ENCODE measurements at regions not wholly inside any gene's neighbourhood (a gene's known extent, or its start where the extent isn't known, plus 50 kb on each side); places are given as distances from the start of the nearest gene placed in this dataset.

- TF ChIP-seq GATA3 (IDR thresholded peaks at IDR 0.05; ENCODE audit: low read depth, low read length), result no peak
- TF ChIP-seq GATA2 (IDR thresholded peaks at IDR 0.05; ENCODE audit: low read depth, low read length), result no peak
Observed at GRCh38 chr10:10791869-10792268, 225.8 kb upstream of the CELF2 start.

- TF ChIP-seq GATA2 (IDR thresholded peaks at IDR 0.05; ENCODE audit: low read depth, low read length), result no peak
- TF ChIP-seq GATA3 (IDR thresholded peaks at IDR 0.05; ENCODE audit: low read depth, low read length), result no peak
Observed at GRCh38 chr10:10792681-10793080, 225.0 kb upstream of the CELF2 start.

- TF ChIP-seq GATA3 (IDR thresholded peaks at IDR 0.05; ENCODE audit: low read depth, low read length), result no peak
- no peak for TF ChIP-seq GATA2 (IDR thresholded peaks at IDR 0.05; ENCODE audit: low read depth, low read length)
Observed at GRCh38 chr10:10794046-10794445, 223.6 kb upstream of the CELF2 start.

- no peak for TF ChIP-seq GATA3 (IDR thresholded peaks at IDR 0.05; ENCODE audit: low read depth, low read length)
- TF ChIP-seq GATA2 (IDR thresholded peaks at IDR 0.05; ENCODE audit: low read depth, low read length), result no peak
Observed at GRCh38 chr10:10794791-10795191, 222.9 kb upstream of the CELF2 start.

GRCh38 chr10:10796061-10796773, 221.5 kb upstream of the CELF2 start:
- no peak for TF ChIP-seq GATA3 (IDR thresholded peaks at IDR 0.05; ENCODE audit: low read depth, low read length)
- no peak for TF ChIP-seq GATA2 (IDR thresholded peaks at IDR 0.05; ENCODE audit: low read depth, low read length)

- no peak for TF ChIP-seq GATA2 (IDR thresholded peaks at IDR 0.05; ENCODE audit: low read depth, low read length)
- TF ChIP-seq GATA3 (IDR thresholded peaks at IDR 0.05; ENCODE audit: low read depth, low read length), result no peak
Observed at GRCh38 chr10:10796774-10797415, 220.8 kb upstream of the CELF2 start.

- TF ChIP-seq GATA2 (IDR thresholded peaks at IDR 0.05; ENCODE audit: low read depth, low read length), result no peak
- no peak for TF ChIP-seq GATA3 (IDR thresholded peaks at IDR 0.05; ENCODE audit: low read depth, low read length)
Observed at GRCh38 chr10:10797513-10797912, 220.2 kb upstream of the CELF2 start.

GRCh38 chr10:10798102-10798863, 219.4 kb upstream of the CELF2 start:
- TF ChIP-seq GATA2 (IDR thresholded peaks at IDR 0.05; ENCODE audit: low read depth, low read length), result no peak
- TF ChIP-seq GATA3 (IDR thresholded peaks at IDR 0.05; ENCODE audit: low read depth, low read length), result no peak

- no peak for TF ChIP-seq GATA2 (IDR thresholded peaks at IDR 0.05; ENCODE audit: low read depth, low read length)
- TF ChIP-seq GATA3 (IDR thresholded peaks at IDR 0.05; ENCODE audit: low read depth, low read length), result no peak
Observed at GRCh38 chr10:10798864-10799192, 218.8 kb upstream of the CELF2 start.

- TF ChIP-seq GATA2 (IDR thresholded peaks at IDR 0.05; ENCODE audit: low read depth, low read length) (no peak), GATA3 (IDR thresholded peaks at IDR 0.05; ENCODE audit: low read depth, low read length) (no peak)
Observed at GRCh38 chr10:10800961-10801360, 216.7 kb upstream of the CELF2 start.

- TF ChIP-seq GATA3 (IDR thresholded peaks at IDR 0.05; ENCODE audit: low read depth, low read length) (no peak), GATA2 (IDR thresholded peaks at IDR 0.05; ENCODE audit: low read depth, low read length) (no peak)
Observed at GRCh38 chr10:10803278-10803677, 214.4 kb upstream of the CELF2 start.

- no peak for TF ChIP-seq GATA3 (IDR thresholded peaks at IDR 0.05; ENCODE audit: low read depth, low read length)
- no peak for TF ChIP-seq GATA2 (IDR thresholded peaks at IDR 0.05; ENCODE audit: low read depth, low read length)
Observed at GRCh38 chr10:10804061-10804460, 213.6 kb upstream of the CELF2 start.

GRCh38 chr10:10804998-10805740, 212.5 kb upstream of the CELF2 start:
- TF ChIP-seq GATA2 (IDR thresholded peaks at IDR 0.05; ENCODE audit: low read depth, low read length) (no peak), GATA3 (IDR thresholded peaks at IDR 0.05; ENCODE audit: low read depth, low read length) (no peak)

- TF ChIP-seq GATA3 (IDR thresholded peaks at IDR 0.05; ENCODE audit: low read depth, low read length) (no peak), GATA2 (IDR thresholded peaks at IDR 0.05; ENCODE audit: low read depth, low read length) (no peak)
Observed at GRCh38 chr10:10807106-10807505, 210.6 kb upstream of the CELF2 start.

Data from SH-SY5Y (cell line).